Peyer's patch (tissue), 4 donors: ENCODE measurements at regions not wholly inside any gene's neighbourhood (a gene's known extent, or its start where the extent isn't known, plus 50 kb on each side); places are given as distances from the start of the nearest gene placed in this dataset.

Experiments
- POLR2A ChIP-seq, 2 donors: fragments of 450-650 bp; IDR thresholded peaks; one replicate each; pipeline ENCODE4 v1.5.1; 2017; ENCODE audit warnings: antibody characterized with exemption in 2 of 2, mild to moderate bottlenecking in 2 of 2, moderate library complexity in 2 of 2
- TF ChIP-seq, protein P1 (sequence below), 6 experiments: fragments of 450-650 bp in 4 of 6; fragments of 200-600 bp in 2 of 6; sonication (generic) in 1 of 6; IDR thresholded peaks; one replicate each; pipeline ENCODE4 v1.5.1; 2017 to 2019; ENCODE audit warnings: antibody characterized with exemption in 6 of 6, mild to moderate bottlenecking in 3 of 6, moderate library complexity in 1 of 6

- TF ChIP-seq, protein P1, sequence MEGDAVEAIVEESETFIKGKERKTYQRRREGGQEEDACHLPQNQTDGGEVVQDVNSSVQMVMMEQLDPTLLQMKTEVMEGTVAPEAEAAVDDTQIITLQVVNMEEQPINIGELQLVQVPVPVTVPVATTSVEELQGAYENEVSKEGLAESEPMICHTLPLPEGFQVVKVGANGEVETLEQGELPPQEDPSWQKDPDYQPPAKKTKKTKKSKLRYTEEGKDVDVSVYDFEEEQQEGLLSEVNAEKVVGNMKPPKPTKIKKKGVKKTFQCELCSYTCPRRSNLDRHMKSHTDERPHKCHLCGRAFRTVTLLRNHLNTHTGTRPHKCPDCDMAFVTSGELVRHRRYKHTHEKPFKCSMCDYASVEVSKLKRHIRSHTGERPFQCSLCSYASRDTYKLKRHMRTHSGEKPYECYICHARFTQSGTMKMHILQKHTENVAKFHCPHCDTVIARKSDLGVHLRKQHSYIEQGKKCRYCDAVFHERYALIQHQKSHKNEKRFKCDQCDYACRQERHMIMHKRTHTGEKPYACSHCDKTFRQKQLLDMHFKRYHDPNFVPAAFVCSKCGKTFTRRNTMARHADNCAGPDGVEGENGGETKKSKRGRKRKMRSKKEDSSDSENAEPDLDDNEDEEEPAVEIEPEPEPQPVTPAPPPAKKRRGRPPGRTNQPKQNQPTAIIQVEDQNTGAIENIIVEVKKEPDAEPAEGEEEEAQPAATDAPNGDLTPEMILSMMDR (IDR thresholded peaks at IDR 0.05) = no peak
- TF ChIP-seq POLR2A (IDR thresholded peaks at IDR 0.05) = no peak
Observed at GRCh38 chr21:20023193-20023592, 975.0 kb upstream of the NCAM2 start.
